Chondrocyte (in vitro differentiated cells): ENCODE measurements at regions not wholly inside any gene's neighbourhood (a gene's known extent, or its start where the extent isn't known, plus 50 kb on each side); places are given as distances from the start of the nearest gene placed in this dataset.

Experiments
- DNase-seq: peaks from one replicate; pipeline ENCODE4 v3.0.0; 2021; ENCODE audit warnings: mixed read lengths, low spot score
- H3K27ac Mint-ChIP-seq: one replicate; pipeline ENCODE4 v1.8.0; 2021; ENCODE audit warnings: mild to moderate bottlenecking, moderate library complexity, mixed read lengths; ENCODE audit not compliant: unreplicated experiment
- H3K27me3 Mint-ChIP-seq: 2 replicates; pipeline ENCODE4 v1.8.0; 2021; ENCODE audit warnings: low read depth, mixed read lengths
- H3K36me3 Mint-ChIP-seq: 2 replicates; pipeline ENCODE4 v1.8.0; 2021; ENCODE audit warnings: low read depth, mixed read lengths
- H3K4me1 Mint-ChIP-seq: 2 replicates; pipeline ENCODE4 v1.8.0; 2021; ENCODE audit warnings: low read depth, mild to moderate bottlenecking, mixed read lengths
- H3K4me3 Mint-ChIP-seq: one replicate; pipeline ENCODE4 v1.8.0; 2021; ENCODE audit warnings: mild to moderate bottlenecking, moderate library complexity, mixed read lengths; ENCODE audit not compliant: unreplicated experiment
- H3K9me3 Mint-ChIP-seq: 2 replicates; pipeline ENCODE4 v1.8.0; 2021; ENCODE audit warnings: low read depth, mixed read lengths
- TF ChIP-seq, protein P1 (sequence below): fragments of 200-600 bp; sonication (generic); IDR thresholded peaks from 2 replicates; pipeline ENCODE4 v1.5.0; 2021; ENCODE audit warnings: antibody characterized with exemption, mild to moderate bottlenecking, moderate library complexity

DNA sequence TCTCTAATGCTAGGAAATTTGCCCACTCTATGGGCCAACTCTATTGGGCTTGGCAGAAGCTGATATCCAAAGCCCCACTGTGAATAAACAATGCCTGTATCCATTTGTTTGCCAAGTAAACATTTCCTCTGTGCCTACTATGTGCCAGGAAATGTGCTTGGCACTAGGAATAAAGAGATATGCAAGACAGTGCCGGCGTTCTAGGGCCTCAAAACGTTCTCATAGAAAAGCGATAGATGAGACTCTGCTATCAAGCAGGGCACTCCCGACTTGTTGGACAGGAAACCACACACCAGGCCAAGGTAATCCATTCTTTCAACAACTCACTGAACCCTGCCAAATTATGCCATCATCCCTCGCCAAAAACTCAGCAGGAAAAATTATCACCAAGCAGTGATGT is 196.7 kb downstream of the IPMK start:
- Mint-ChIP-seq H3K36me3 (no peaks in the 10 kb centered on the region), H3K27ac (no peak overlapping the region), H3K4me3 (no peak overlapping the region), H3K9me3 (no peaks in the 10 kb centered on the region), H3K4me1 (no peaks in the 10 kb centered on the region), H3K27me3 (peaks cover 36% of the 10 kb centered on the region)
- no peak for DNase-seq
- TF ChIP-seq, protein P1, sequence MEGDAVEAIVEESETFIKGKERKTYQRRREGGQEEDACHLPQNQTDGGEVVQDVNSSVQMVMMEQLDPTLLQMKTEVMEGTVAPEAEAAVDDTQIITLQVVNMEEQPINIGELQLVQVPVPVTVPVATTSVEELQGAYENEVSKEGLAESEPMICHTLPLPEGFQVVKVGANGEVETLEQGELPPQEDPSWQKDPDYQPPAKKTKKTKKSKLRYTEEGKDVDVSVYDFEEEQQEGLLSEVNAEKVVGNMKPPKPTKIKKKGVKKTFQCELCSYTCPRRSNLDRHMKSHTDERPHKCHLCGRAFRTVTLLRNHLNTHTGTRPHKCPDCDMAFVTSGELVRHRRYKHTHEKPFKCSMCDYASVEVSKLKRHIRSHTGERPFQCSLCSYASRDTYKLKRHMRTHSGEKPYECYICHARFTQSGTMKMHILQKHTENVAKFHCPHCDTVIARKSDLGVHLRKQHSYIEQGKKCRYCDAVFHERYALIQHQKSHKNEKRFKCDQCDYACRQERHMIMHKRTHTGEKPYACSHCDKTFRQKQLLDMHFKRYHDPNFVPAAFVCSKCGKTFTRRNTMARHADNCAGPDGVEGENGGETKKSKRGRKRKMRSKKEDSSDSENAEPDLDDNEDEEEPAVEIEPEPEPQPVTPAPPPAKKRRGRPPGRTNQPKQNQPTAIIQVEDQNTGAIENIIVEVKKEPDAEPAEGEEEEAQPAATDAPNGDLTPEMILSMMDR = no peak

DNA sequence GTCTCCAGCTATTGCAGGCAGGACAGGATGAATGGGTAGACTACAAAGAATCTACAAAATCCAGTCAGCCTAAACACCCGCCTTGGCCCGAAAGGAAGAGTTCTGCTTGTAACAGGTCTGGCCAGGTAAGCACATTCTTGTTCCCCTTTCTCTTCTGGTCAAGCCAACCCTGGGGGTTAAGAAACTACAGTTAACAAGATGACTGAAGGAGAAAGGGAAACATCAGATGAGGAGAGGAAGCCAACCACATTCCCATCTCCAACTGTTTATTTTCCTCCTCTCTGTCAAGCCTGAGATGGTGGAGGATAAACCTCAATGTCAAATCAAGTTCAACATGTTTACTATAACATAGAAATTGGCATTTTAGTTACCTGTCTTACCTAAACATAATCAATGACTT is 198.9 kb downstream of the IPMK start:
- Mint-ChIP-seq H3K4me1 (peaks cover 5% of the 10 kb centered on the region), H3K9me3 (no peaks in the 10 kb centered on the region)
- TF ChIP-seq, protein P1 = no peak

DNA sequence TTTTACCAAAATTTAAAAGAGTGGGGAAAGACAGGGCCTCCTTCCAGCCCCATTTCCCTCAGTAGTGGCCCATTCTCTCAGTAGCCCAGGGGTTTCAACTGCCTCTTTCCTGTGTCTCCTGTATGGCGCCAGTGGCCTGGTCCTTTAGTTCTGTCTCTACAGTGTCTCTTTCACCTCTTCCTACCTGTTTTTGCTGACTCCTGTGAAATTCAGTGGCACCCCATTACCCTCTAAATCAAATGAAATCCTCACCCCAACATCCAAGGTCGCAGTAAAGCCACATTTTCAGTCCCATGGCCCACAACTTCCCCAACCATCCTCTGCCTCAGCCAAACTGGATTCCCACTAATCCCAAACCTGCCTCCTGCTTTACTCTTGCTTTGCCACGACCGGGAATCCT is 200.7 kb downstream of the IPMK start:
- no peaks in the 10 kb centered on the region for H3K9me3 Mint-ChIP-seq
- TF ChIP-seq, protein P1 = no peak
- no peak for DNase-seq
- H3K36me3 Mint-ChIP-seq = no peaks in the 10 kb centered on the region
- no peak overlapping the region for H3K27ac Mint-ChIP-seq
- peaks cover 9% of the 10 kb centered on the region for H3K4me1 Mint-ChIP-seq
- no peak overlapping the region for H3K4me3 Mint-ChIP-seq
- H3K27me3 Mint-ChIP-seq = peaks cover 33% of the 10 kb centered on the region

More for the DNA sequence above, 198.9 kb downstream of the IPMK start:
- Mint-ChIP-seq H3K4me3 (no peak overlapping the region), H3K36me3 (no peaks in the 10 kb centered on the region), H3K27ac (no peak overlapping the region), H3K27me3 (peaks cover 35% of the 10 kb centered on the region)
- no peak for DNase-seq

DNA sequence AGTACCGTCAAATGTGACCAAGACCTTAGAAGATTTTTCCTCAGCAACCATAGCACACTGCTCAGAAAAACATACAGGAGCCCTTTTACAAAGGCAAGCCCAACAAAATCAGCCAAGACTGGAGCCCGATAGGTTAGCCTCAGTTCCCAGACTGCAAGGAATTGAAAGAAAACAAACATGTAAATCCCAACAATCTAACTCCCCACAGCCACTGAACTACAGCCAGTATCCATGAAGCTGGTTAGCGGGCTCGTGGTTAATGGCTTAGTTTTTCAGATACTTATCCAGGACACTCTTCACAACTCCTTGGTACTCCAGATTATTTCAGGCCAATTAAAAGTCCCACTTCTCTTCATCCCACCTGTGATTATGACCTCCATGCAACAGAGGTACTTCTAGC is 201.6 kb downstream of the IPMK start:
- Mint-ChIP-seq H3K27ac (no peak overlapping the region), H3K36me3 (no peaks in the 10 kb centered on the region), H3K4me1 (peaks cover 9% of the 10 kb centered on the region), H3K4me3 (no peak overlapping the region), H3K27me3 (peaks cover 33% of the 10 kb centered on the region), H3K9me3 (no peaks in the 10 kb centered on the region)
- no peak for DNase-seq
- TF ChIP-seq, protein P1 = no peak

DNA sequence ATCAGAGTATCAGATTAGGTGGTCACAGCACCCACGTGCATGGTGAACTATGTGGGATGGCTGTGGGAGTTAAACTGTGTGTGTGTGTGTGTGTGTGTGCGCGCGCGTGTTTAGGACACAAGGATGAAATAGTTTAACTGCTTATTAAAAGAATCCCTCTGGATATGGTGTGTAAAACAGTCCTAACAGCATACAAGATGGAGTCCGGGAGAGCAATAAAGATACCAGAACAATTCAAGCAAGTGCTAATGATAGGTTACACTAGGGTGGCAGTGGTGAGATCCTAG is 202.2 kb downstream of the IPMK start:
- Mint-ChIP-seq H3K4me3 (no peak overlapping the region), H3K27ac (no peak overlapping the region), H3K4me1 (peaks cover 9% of the 10 kb centered on the region), H3K36me3 (no peaks in the 10 kb centered on the region), H3K27me3 (peaks cover 32% of the 10 kb centered on the region), H3K9me3 (no peaks in the 10 kb centered on the region)
- TF ChIP-seq, protein P1 = peak; percentile 54
- no peak for DNase-seq
